GM19043 (cell line): ENCODE measurements at regions not wholly inside any gene's neighbourhood (a gene's known extent, or its start where the extent isn't known, plus 50 kb on each side); places are given as distances from the start of the nearest gene placed in this dataset.

Source experiments
- ATAC-seq: cut with Tn5 transposase; IDR thresholded peaks from one replicate; pipeline ENCODE4 v1.9.1; 2021; ENCODE audit warnings: low read depth; ENCODE audit not compliant: unreplicated experiment

GRCh38 chr5:33309536-33310345, 131.0 kb upstream of the TARS1 start:
- ATAC-seq, result no peak

GRCh38 chr5:33310451-33310850, 130.3 kb upstream of the TARS1 start:
- no peak for ATAC-seq

- no peak for ATAC-seq
These were observed 128.9 kb upstream of the TARS1 start for GRCh38 chr5:33311893-33312292.

DNA sequence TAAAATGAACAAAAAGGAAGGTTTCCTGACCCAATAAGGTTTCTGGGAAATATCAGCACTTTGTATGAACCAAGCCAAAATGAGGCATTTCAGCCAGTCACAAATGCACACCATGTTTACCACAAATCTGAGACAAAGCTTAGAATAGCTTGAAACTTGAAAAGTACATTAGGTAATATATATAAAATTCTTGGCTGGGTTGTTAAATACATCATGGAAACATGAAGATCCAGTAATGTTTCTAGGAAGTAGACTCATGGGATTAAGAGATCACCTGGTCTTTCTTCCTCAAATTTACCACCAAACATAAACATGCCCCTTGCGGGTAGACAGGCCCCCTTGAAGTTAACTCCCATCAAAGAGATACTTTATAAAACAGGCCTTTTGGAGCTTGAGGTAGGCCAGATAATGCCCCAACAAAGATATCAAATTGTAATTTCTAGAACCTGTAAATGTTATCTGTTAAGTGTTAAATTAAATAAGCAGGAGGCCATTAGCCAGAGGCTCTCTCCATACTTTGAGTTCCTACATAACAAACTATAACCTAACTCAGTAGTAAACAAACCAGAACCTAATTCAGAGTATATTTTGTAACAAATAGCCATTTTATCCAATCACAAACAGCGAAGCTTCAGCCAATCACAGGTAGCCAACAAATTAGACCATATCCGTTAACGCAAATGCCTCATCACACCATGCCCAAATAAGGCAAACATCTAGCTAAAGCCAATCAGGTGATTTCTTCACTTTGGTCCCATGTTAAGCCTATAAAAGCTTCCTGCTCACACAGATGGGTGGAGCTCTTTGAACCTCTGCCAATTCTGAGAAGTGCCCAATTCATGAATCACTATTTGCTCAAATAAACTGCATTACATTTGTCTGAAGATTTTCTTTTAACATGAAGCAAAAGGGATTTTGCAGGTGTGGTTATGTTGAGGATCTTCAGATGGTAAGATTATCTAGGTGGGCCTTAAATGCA, 127.9 kb upstream of the TARS1 start:
- no peak for ATAC-seq

- no peak for ATAC-seq
These were observed 125.6 kb upstream of the TARS1 start for GRCh38 chr5:33315189-33315588.

GRCh38 chr5:33316773-33317172, 124.0 kb upstream of the TARS1 start:
- ATAC-seq, result no peak

DNA sequence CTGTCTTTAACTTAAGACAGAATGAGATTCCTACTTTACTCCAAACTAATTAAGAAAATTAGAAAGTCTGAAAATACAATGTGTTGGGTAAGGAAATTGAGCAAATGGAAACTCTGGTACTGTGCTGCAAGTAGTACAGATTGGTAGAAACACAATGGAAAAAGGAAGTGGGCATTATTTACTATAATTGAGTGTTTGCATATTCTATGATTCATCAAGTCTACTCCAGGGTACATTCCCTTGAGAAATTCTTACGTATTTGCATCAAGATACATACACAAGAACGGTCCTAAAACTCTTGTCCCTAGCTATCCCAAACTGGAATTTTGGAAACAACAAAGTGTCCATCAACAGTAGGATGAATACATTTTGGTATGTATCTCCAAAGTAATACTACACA, 123.5 kb upstream of the TARS1 start:
- no peak for ATAC-seq

DNA sequence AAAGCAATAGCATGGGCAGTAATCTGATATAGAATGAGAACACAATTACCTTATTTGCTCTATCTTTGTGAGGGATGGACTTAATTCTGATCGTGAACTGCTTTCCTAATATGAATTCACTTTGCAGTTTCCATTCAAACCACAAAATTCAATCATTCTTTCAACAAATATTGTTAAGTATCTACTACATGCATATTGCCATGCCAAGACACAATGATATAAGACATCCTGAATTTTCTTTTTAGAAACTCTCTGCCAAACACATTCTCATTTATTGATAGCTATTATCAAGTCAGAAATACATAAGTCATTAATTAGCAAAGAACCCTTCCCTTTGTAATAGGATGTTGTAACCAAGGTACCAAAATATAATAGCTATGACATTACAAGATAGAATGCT, 121.6 kb upstream of the TARS1 start:
- ATAC-seq, result no peak

DNA sequence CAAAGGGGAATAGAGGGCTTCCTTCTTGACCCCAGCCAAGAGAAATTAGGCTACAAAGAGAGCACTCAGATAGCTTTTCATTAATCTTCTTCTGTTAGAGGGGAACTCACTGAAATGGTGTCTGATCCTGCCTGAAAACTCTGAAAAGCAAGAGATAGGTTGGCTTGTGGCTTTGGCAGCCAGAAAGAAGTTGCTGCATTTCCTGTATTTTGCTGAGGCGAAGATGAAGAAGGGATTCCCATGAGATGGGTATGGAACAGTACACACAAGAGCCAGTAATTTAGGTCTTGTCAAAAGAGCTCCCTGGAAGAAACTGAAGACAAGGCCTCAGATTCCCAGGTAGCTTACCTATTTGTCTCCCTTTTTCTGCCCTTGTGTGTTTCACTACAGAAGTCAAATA, 120.9 kb upstream of the TARS1 start:
- ATAC-seq, result no peak

GRCh38 chr5:33321026-33321425, 119.7 kb upstream of the TARS1 start:
- ATAC-seq, result no peak

- ATAC-seq, result no peak
These were observed 118.1 kb upstream of the TARS1 start for GRCh38 chr5:33322632-33323031.

GRCh38 chr5:33324667-33325307, 116.0 kb upstream of the TARS1 start:
- ATAC-seq, result no peak

DNA sequence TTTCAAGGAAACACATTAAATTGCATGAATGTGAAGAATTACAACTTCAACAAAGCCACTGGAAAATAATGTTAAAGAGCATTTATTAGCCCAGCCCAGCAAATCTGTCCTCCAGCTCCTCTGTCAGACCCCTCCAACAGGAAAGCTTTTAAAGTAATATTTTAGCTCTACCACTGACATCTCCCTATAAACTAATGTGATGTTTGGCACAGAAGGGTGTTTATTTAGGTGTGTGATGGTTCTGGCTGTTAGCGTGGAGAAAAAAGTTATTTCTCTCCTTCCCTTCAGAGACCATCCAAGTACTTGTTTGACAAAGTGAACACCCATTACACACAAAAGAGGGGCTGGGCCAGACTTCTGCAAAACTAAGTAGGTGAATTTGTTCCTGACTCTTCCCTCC, 111.9 kb upstream of the TARS1 start:
- ATAC-seq, result no peak

DNA sequence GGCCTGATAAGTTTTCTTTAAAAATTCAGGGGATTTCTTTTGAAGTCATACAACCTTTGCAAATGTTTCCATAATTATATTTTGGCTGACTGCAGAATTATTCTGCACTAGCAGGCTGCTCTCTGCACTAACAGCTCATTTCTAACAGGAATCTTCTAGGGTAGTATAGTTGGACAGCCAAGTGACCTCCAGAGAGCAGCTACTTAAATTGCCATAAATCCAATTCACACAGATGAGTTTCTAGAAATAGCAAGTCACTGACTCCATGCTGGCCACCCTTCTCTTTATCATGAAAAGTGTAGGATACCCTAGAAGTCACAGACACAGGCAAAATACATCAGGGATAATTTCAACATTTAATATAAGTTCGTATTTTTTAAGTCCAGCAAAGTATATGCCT, 110.9 kb upstream of the TARS1 start:
- no peak for ATAC-seq

DNA sequence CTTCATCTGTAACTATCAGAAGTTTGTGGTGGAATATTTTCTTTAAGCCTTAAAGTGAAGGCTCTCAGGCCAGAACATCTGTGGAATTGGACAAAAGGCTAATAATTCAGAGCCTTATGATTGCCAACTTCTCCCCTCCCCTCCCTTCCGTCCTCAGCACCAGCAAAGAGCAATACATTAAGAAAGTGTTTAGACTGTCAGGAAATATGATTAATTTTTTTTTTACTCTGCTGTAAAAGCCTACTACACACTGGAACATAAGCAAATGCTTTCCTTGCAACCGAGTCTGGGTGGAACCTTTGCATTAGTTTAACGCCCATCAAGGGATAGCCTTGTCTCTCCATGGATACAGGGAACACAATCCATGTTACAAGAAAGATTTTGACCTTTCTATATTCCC, 110.3 kb upstream of the TARS1 start:
- no peak for ATAC-seq

GRCh38 chr5:33330992-33331391, 109.8 kb upstream of the TARS1 start:
- ATAC-seq, result no peak

DNA sequence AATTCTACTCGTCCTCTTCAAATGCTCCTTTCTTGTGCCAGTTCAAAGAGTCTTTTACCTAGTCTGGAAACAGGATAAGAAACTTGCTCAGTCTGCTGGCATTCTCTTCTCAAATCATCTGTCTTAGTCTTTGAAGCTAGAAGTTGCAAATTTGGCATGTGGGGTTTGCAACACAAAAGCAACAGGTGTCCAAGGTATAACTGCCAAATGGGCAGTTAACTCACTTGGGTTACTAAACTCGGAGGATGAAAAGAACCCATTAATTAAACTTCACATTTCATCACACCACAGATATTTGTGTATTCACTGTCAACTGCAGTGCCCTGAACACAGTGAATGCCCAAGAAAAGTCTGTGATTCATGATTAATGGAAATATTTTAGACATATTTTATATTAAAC, 108.0 kb upstream of the TARS1 start:
- ATAC-seq, result no peak

DNA sequence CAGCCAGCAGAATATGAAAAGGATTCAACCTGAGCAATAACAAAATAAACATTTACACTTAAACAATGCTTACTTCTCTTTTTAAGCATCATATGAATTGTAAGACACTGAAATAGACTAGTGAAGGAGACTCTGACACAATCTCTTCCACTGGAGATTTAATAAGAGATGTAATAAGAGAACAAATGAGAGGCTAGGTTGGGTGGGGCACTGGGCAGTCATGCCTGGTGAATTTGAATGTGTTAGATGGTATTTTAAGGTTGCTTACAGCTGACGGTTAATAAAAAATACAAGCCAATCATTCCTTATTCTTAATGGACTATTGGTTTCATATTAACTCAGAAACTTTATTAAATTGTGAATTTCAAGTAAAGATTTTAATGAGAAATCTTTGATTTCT, 105.9 kb upstream of the TARS1 start:
- no peak for ATAC-seq

- ATAC-seq, result no peak
These were observed 103.7 kb upstream of the TARS1 start for GRCh38 chr5:33336891-33337636.

- ATAC-seq, result no peak
These were observed 103.2 kb upstream of the TARS1 start for GRCh38 chr5:33337637-33337992.
